ENCODE measurements at regions not wholly inside any gene's neighbourhood (a gene's known extent, or its start where the extent isn't known, plus 50 kb on each side); places are given as distances from the start of the nearest gene placed in this dataset.

GRCh38 chr9:20186231-20186630 lies 397.4 kb upstream of the SLC24A2 start:
- peaks cover 6% of the 10 kb centered on the region for H3K4me1 Mint-ChIP-seq (ENCODE audit: low read depth)
- H3K27ac ChIP-seq (ENCODE audit: low read depth in 1 of 2, low read length in 2 of 2), result no peak overlapping the region
- H3K4me3 Mint-ChIP-seq, result no peak overlapping the region
- H3K36me3 Mint-ChIP-seq (ENCODE audit: low read depth), result no peaks in the 10 kb centered on the region
- POLR2A ChIA-PET, result no interaction called here
- DNase-seq (no peak), ATAC-seq (ENCODE audit: poor library complexity) (no peak)
- CTCF ChIA-PET, result no interaction called here
- H3K27ac Mint-ChIP-seq, result no peak overlapping the region
- H3K4me1 ChIP-seq (ENCODE audit: insufficient read depth, low read length), result no peaks in the 10 kb centered on the region
- no peak overlapping the region for H3K4me3 ChIP-seq (ENCODE audit: low read length)
- no peaks in the 10 kb centered on the region for H3K27me3 Mint-ChIP-seq
- intact Hi-C loops (cut with DNase I, micrococcal nuclease), result no loop called here
- no peaks in the 10 kb centered on the region for H3K27me3 ChIP-seq (ENCODE audit: control insufficient read depth in 1 of 2, insufficient read depth in 2 of 2, low read length in 2 of 2)
- no peaks in the 10 kb centered on the region for H3K36me3 ChIP-seq (ENCODE audit: insufficient read depth, low read length)
- no peak for TF ChIP-seq CTCF (IDR thresholded peaks at IDR 0.05)
- H3K9me3 ChIP-seq (ENCODE audit: control insufficient read depth in 1 of 2, insufficient read depth in 1 of 2, low read length in 2 of 2), result no peaks in the 10 kb centered on the region
- peaks cover 2% of the 10 kb centered on the region for H3K9me3 Mint-ChIP-seq

DNA sequence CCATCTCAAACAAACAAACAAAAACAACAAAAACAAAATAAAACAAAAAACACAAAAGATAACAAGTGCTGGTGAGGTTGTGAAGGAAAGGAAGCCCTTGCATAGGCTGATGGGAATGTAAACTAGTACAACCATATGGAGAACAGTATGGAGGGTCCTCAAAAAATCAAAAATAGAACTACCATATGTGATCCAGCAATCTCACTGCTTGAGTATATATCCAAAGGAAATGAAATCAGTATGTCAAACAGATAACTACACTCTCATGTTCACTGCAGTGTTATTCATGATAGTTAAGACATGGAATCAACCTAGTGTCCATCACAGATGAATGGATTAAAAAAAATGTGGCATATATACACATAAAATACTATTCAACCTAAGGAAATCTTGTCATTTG lies 395.7 kb upstream of the SLC24A2 start:
- H3K27ac Mint-ChIP-seq, result no peak overlapping the region
- ChIA-PET POLR2A (no interaction called here), CTCF (no interaction called here)
- peaks cover 6% of the 10 kb centered on the region for H3K4me1 Mint-ChIP-seq (ENCODE audit: low read depth)
- no peak overlapping the region for H3K4me3 Mint-ChIP-seq
- no peaks in the 10 kb centered on the region for H3K36me3 ChIP-seq (ENCODE audit: insufficient read depth, low read length)
- TF ChIP-seq CTCF (IDR thresholded peaks at IDR 0.05), result no peak
- H3K4me3 ChIP-seq (ENCODE audit: low read length), result no peak overlapping the region
- no peak overlapping the region for H3K27ac ChIP-seq (ENCODE audit: low read depth in 1 of 2, low read length in 2 of 2)
- H3K27me3 Mint-ChIP-seq, result peaks cover under 1% of the 10 kb centered on the region
- H3K9me3 Mint-ChIP-seq, result peaks cover 2% of the 10 kb centered on the region
- DNase-seq (no peak), ATAC-seq (ENCODE audit: poor library complexity) (no peak)
- H3K4me1 ChIP-seq (ENCODE audit: insufficient read depth, low read length), result no peaks in the 10 kb centered on the region
- intact Hi-C loops (cut with DNase I, micrococcal nuclease), result no loop called here
- no peaks in the 10 kb centered on the region for H3K36me3 Mint-ChIP-seq (ENCODE audit: low read depth)
- no peaks in the 10 kb centered on the region for H3K27me3 ChIP-seq (ENCODE audit: control insufficient read depth in 1 of 2, insufficient read depth in 2 of 2, low read length in 2 of 2)
- H3K9me3 ChIP-seq (ENCODE audit: control insufficient read depth in 1 of 2, insufficient read depth in 1 of 2, low read length in 2 of 2), result no peaks in the 10 kb centered on the region

GRCh38 chr9:20178679-20179078 lies 389.8 kb upstream of the SLC24A2 start:
- no peak overlapping the region for H3K4me3 Mint-ChIP-seq
- H3K36me3 Mint-ChIP-seq (ENCODE audit: low read depth), result no peaks in the 10 kb centered on the region
- H3K27ac Mint-ChIP-seq, result no peak overlapping the region
- peaks cover 6% of the 10 kb centered on the region for H3K4me1 Mint-ChIP-seq (ENCODE audit: low read depth)
- TF ChIP-seq CTCF (IDR thresholded peaks at IDR 0.05), result no peak
- CTCF ChIA-PET, result interaction anchor here (0.9 kb wide), 1 partner anchor 10 kb away, joined by 3 read pairs; no protein-coding TSS in a partner anchor
- H3K27ac ChIP-seq (ENCODE audit: low read depth in 1 of 2, low read length in 2 of 2), result no peak overlapping the region
- H3K4me3 ChIP-seq (ENCODE audit: low read length), result no peak overlapping the region
- H3K27me3 Mint-ChIP-seq, result peaks cover 4% of the 10 kb centered on the region
- no peak for DNase-seq
- H3K4me1 ChIP-seq (ENCODE audit: insufficient read depth, low read length), result no peaks in the 10 kb centered on the region
- no peaks in the 10 kb centered on the region for H3K36me3 ChIP-seq (ENCODE audit: insufficient read depth, low read length)
- no peak for ATAC-seq (ENCODE audit: poor library complexity)
- H3K9me3 ChIP-seq (ENCODE audit: control insufficient read depth in 1 of 2, insufficient read depth in 1 of 2, low read length in 2 of 2), result no peaks in the 10 kb centered on the region
- H3K27me3 ChIP-seq (ENCODE audit: control insufficient read depth in 1 of 2, insufficient read depth in 2 of 2, low read length in 2 of 2), result peaks cover 0 to 3% of the 10 kb centered on the region in 2 experiments
- POLR2A ChIA-PET, result no interaction called here
- H3K9me3 Mint-ChIP-seq, result no peaks in the 10 kb centered on the region
- intact Hi-C loops (cut with DNase I, micrococcal nuclease), result no loop called here
